ENCODE measurements at regions not wholly inside any gene's neighbourhood (a gene's known extent, or its start where the extent isn't known, plus 50 kb on each side); places are given as distances from the start of the nearest gene placed in this dataset.

GRCh38 chr20:22410556-22411130, 173.7 kb downstream of the FOXA2 start:
- TF ChIP-seq CTCF (IDR thresholded peaks at IDR 0.05), result no peak
- no peak for TF ChIP-seq POLR2AphosphoS5 (IDR thresholded peaks at IDR 0.05; ENCODE audit: insufficient read depth in 1 of 2, low read depth in 1 of 2)
- TF ChIP-seq POLR2A (IDR thresholded peaks at IDR 0.05), result no peak
- Histone ChIP-seq H3K27me3 (no peaks in the 10 kb centered on the region), H3K4me3 (no peak overlapping the region), H3K9me3 (no peaks in the 10 kb centered on the region), H3K4me1 (no peaks in the 10 kb centered on the region), H3K36me3 (no peaks in the 10 kb centered on the region), H3K27ac (no peak overlapping the region)
- intact Hi-C loops (cut with DNase I), result no loop called here
- no peak for DNase-seq (ENCODE audit: extremely low spot score in 2 of 2)

GRCh38 chr20:22408521-22409402, 175.6 kb downstream of the FOXA2 start:
- H3K9me3 ChIP-seq, result no peaks in the 10 kb centered on the region
- H3K4me3 ChIP-seq, result no peak overlapping the region
- intact Hi-C loops (cut with DNase I), result no loop called here
- no peak overlapping the region for H3K27ac ChIP-seq
- no peaks in the 10 kb centered on the region for H3K36me3 ChIP-seq
- no peak for TF ChIP-seq CTCF (IDR thresholded peaks at IDR 0.05)
- no peak for TF ChIP-seq POLR2AphosphoS5 (IDR thresholded peaks at IDR 0.05; ENCODE audit: insufficient read depth in 1 of 2, low read depth in 1 of 2)
- no peak for TF ChIP-seq POLR2A (IDR thresholded peaks at IDR 0.05)
- DNase-seq (ENCODE audit: extremely low spot score in 2 of 2), result no peak
- H3K4me1 ChIP-seq, result peaks cover 11% of the 10 kb centered on the region
- no peaks in the 10 kb centered on the region for H3K27me3 ChIP-seq

GRCh38 chr20:22407237-22408193, 176.9 kb downstream of the FOXA2 start:
- H3K9me3 ChIP-seq, result no peaks in the 10 kb centered on the region
- intact Hi-C loops (cut with DNase I), result no loop called here
- peaks cover 19% of the 10 kb centered on the region for H3K4me1 ChIP-seq
- no peak overlapping the region for H3K27ac ChIP-seq
- H3K4me3 ChIP-seq, result no peak overlapping the region
- TF ChIP-seq POLR2A (IDR thresholded peaks at IDR 0.05) (no peak), POLR2AphosphoS5 (IDR thresholded peaks at IDR 0.05; ENCODE audit: insufficient read depth in 1 of 2, low read depth in 1 of 2) (no peak), CTCF (IDR thresholded peaks at IDR 0.05) (no peak)
- no peak for DNase-seq (ENCODE audit: extremely low spot score in 2 of 2)
- H3K27me3 ChIP-seq, result no peaks in the 10 kb centered on the region
- H3K36me3 ChIP-seq, result no peaks in the 10 kb centered on the region

GRCh38 chr20:22404419-22405170, 179.8 kb downstream of the FOXA2 start:
- DNase-seq (ENCODE audit: extremely low spot score in 2 of 2), result no peak
- Histone ChIP-seq H3K9me3 (no peaks in the 10 kb centered on the region), H3K4me1 (peaks cover 19% of the 10 kb centered on the region), H3K27me3 (no peaks in the 10 kb centered on the region), H3K4me3 (peak overlapping the region in 1 of 2 donors; percentile 4), H3K36me3 (no peaks in the 10 kb centered on the region), H3K27ac (no peak overlapping the region)
- no peak for TF ChIP-seq POLR2AphosphoS5 (IDR thresholded peaks at IDR 0.05; ENCODE audit: insufficient read depth in 1 of 2, low read depth in 1 of 2)
- TF ChIP-seq CTCF (IDR thresholded peaks at IDR 0.05), result no peak
- TF ChIP-seq POLR2A (IDR thresholded peaks at IDR 0.05), result no peak
- intact Hi-C loops (cut with DNase I), result loop anchor here (5.0 kb wide), 1 partner anchor 1258 kb away; no protein-coding TSS in a partner anchor

All from vagina (tissue), 2 donors.